ENCODE measurements at regions not wholly inside any gene's neighbourhood (a gene's known extent, or its start where the extent isn't known, plus 50 kb on each side); places are given as distances from the start of the nearest gene placed in this dataset.
A peak's percentile ranks its signal among the peaks of the same experiment; 100 is the strongest.
"Not testable (repeated sequence)": the region's sequence is repeated elsewhere in the genome, so short reads cannot be mapped to it uniquely, and the experiment has no call there.

DNA sequence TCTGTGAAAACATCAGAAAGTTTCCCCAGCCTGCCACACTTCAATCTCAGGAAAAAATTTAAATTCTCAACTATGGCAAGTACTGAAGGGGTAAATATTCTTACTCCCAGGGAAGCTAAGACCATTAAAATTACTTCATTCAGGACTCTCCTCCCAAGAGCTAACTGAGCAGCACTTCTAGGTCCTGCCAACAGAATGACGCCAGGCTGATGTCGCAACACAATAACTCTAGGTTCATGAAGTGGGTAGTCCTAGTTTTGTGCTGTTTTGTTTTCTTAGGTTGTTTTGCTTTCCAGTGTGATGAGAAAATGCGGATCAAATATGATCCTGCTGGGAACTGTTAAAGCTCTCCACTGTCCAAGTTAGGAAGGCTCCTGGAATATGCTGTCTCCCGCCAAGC is 180.0 kb downstream of the NKX6-1 start:
- Histone ChIP-seq H3K27ac (no peak overlapping the region), H3K36me3 (ENCODE audit: insufficient read depth in 1 of 2, low read depth in 1 of 2) (no peaks in the 10 kb centered on the region), H3K27me3 (ENCODE audit: insufficient read depth in 3 of 3, low read length in 2 of 3) (no peaks in the 10 kb centered on the region), H3K9me3 (no peaks in the 10 kb centered on the region), H3K4me1 (no peaks in the 10 kb centered on the region), H3K4me3 (no peak overlapping the region)
- ATAC-seq: peak in 2 of 4 donors; percentile 43 to 53
- TF ChIP-seq, protein P1, sequence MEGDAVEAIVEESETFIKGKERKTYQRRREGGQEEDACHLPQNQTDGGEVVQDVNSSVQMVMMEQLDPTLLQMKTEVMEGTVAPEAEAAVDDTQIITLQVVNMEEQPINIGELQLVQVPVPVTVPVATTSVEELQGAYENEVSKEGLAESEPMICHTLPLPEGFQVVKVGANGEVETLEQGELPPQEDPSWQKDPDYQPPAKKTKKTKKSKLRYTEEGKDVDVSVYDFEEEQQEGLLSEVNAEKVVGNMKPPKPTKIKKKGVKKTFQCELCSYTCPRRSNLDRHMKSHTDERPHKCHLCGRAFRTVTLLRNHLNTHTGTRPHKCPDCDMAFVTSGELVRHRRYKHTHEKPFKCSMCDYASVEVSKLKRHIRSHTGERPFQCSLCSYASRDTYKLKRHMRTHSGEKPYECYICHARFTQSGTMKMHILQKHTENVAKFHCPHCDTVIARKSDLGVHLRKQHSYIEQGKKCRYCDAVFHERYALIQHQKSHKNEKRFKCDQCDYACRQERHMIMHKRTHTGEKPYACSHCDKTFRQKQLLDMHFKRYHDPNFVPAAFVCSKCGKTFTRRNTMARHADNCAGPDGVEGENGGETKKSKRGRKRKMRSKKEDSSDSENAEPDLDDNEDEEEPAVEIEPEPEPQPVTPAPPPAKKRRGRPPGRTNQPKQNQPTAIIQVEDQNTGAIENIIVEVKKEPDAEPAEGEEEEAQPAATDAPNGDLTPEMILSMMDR (IDR thresholded peaks at IDR 0.05): no peak
- WGBS, 3 donors: 16 to 29% (median 21%) methylated on average over 4 of the region's 4 CpGs
- peak; percentile 58 to 78 for DNase-seq
- intact Hi-C loops (cut with DNase I): no loop called here

DNA sequence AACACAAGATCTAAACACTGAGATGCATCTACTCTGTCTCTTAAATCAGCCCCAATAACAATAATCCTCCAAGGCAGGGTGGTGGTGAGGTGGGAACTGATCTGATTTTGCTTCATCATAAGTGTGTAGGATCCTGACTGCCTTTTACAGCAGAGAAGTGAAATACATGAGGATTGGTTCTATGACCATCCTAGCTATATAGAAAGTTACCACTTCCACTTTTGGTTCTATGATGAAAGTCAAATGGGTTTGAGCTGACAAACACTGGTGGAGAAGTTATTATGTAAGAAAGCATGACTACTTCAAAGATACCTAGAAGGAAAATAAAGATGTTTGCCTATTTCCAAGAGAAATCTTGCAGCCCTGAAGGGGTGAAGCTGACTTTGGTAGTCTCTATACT is 181.6 kb downstream of the NKX6-1 start:
- H3K4me1 ChIP-seq: no peaks in the 10 kb centered on the region
- DNase-seq (no peak), ATAC-seq (no peak)
- H3K4me3 ChIP-seq: no peak overlapping the region
- intact Hi-C loops (cut with DNase I): no loop called here
- H3K27ac ChIP-seq: no peak overlapping the region
- H3K27me3 ChIP-seq (ENCODE audit: insufficient read depth in 3 of 3, low read length in 2 of 3): no peaks in the 10 kb centered on the region
- TF ChIP-seq, protein P1 (IDR thresholded peaks at IDR 0.05): no peak
- no peaks in the 10 kb centered on the region for H3K36me3 ChIP-seq (ENCODE audit: insufficient read depth in 1 of 2, low read depth in 1 of 2)
- H3K9me3 ChIP-seq: no peaks in the 10 kb centered on the region

DNA sequence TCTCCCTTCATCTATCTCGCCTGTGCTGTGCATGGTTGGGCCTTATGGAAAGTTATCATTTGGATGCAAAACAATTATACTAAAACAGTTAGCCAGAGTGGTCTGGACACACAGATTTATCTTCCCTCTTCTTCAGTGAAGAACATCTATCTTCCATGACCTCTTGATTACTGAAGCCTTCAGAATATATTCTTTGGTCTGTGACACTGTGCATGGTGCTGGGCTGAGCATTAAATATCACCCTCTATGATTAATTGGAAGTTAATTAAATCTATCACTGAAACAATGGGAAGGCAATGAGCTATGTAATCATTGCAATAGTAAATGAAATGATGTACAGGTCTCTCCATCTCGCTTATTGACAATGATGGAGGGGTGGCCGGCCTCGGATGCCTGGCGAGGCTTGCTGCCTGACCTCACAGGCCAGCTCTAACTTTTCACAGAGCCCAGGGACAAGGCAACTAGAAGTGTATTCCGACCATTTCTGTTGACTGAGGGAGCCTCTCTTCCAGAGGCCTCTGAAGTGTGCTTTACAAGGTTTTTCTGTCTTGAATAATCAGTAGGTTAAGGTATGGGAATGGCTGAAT is 186.6 kb downstream of the NKX6-1 start:
- intact Hi-C loops (cut with DNase I): no loop called here
- 82 to 90% (median 83%) methylated on average over 6 of the region's 6 CpGs for WGBS, 3 donors

DNA sequence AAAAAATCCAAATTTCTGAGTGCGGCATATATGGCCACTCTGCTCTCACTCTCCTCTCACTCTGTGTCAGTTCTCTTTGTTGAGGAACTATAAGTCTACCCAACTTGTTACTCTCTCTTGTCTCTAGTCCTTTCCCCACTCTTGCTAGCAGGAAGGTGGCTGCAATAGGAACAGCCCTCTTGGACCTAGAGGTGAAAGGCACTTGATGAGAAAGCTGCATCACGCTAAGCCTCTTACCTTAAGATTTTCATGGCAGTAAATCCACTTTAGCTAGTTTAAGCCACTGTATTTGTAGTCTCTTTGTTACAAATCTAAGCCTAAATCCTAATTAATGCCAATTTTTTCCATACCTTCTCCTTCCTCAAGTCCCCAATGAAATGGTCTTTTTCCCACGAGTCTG is 189.9 kb downstream of the NKX6-1 start:
- WGBS, 3 donors: 84 to 89% (median 84%) methylated on average over 3 of the region's 3 CpGs

More for the DNA sequence above, 186.6 kb downstream of the NKX6-1 start:
- Histone ChIP-seq H3K4me1 (no peaks in the 10 kb centered on the region), H3K9me3 (no peaks in the 10 kb centered on the region), H3K27me3 (ENCODE audit: insufficient read depth in 3 of 3, low read length in 2 of 3) (no peaks in the 10 kb centered on the region), H3K27ac (no peak overlapping the region), H3K36me3 (ENCODE audit: insufficient read depth in 1 of 2, low read depth in 1 of 2) (no peaks in the 10 kb centered on the region), H3K4me3 (no peak overlapping the region)
- no peak for DNase-seq
- TF ChIP-seq, protein P1 (IDR thresholded peaks at IDR 0.05): no peak
- no peak for ATAC-seq

DNA sequence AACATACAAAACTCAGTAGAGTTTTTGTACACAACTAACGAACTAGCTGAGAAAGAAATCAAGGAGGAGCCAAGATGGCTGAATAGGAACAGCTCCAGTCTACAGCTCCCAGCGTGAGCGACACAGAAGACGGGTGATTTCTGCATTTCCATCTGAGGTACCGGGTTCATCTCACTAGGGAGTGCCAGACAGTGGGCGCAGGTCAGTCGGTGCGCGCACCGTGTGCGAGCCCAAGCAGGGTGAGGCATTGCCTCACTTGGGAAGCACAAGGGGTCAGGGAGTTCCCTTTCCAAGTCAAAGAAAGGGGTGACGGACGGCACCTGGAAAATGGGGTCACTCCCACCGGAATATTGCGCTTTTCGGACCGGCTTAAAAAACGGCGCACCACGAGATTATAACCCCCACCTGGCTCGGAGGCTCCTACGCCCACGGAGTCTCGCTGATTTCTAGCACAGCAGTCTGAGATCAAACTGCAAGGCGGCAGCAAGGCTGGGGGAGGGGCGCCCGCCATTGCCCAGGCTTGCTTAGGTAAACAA is 200.3 kb downstream of the NKX6-1 start:
- H3K9me3 ChIP-seq; intact Hi-C loops (cut with DNase I); H3K4me3 ChIP-seq; ATAC-seq; H3K27ac ChIP-seq; H3K27me3 ChIP-seq (ENCODE audit: insufficient read depth in 3 of 3, low read length in 2 of 3); H3K36me3 ChIP-seq (ENCODE audit: insufficient read depth in 1 of 2, low read depth in 1 of 2); H3K4me1 ChIP-seq; DNase-seq: not testable (repeated sequence)
- WGBS, 3 donors: 79 to 82% (median 79%) methylated on average over 24 to 27 of the region's 27 CpGs

More for the DNA sequence above, 189.9 kb downstream of the NKX6-1 start:
- Histone ChIP-seq H3K27ac (no peak overlapping the region), H3K27me3 (ENCODE audit: insufficient read depth in 3 of 3, low read length in 2 of 3) (no peaks in the 10 kb centered on the region), H3K4me3 (no peak overlapping the region), H3K9me3 (no peaks in the 10 kb centered on the region), H3K4me1 (no peaks in the 10 kb centered on the region), H3K36me3 (ENCODE audit: insufficient read depth in 1 of 2, low read depth in 1 of 2) (no peaks in the 10 kb centered on the region)
- DNase-seq (no peak), ATAC-seq (no peak)
- TF ChIP-seq, protein P1 (IDR thresholded peaks at IDR 0.05): no peak
- intact Hi-C loops (cut with DNase I): no loop called here

All from psoas muscle (tissue), 7 donors.